Esophagus muscularis mucosa (tissue), 3 donors: ENCODE measurements at regions not wholly inside any gene's neighbourhood (a gene's known extent, or its start where the extent isn't known, plus 50 kb on each side); places are given as distances from the start of the nearest gene placed in this dataset.

Source experiments
- CTCF ChIP-seq, 3 experiments: fragments of 200-600 bp in 2 of 3; fragments of 450-650 bp in 1 of 3; sonication (generic) in 2 of 3; IDR thresholded peaks; one replicate each; pipeline ENCODE4 v1.5.1; 2017 to 2019; ENCODE audit warnings: antibody characterized with exemption in 3 of 3, mild to moderate bottlenecking in 2 of 3, moderate library complexity in 1 of 3
- POLR2A ChIP-seq: fragments of 450-650 bp; IDR thresholded peaks from one replicate; pipeline ENCODE4 v1.6.1; 2017; ENCODE audit warnings: antibody characterized with exemption, moderate library complexity, mild to moderate bottlenecking, low read depth

GRCh38 chr2:239605976-239606375, 205.2 kb upstream of the HDAC4 start:
- no peak for TF ChIP-seq POLR2A
- TF ChIP-seq CTCF (IDR thresholded peaks at IDR 0.05) = no peak
